Fibroblast of lung (primary cell): ENCODE measurements at regions not wholly inside any gene's neighbourhood (a gene's known extent, or its start where the extent isn't known, plus 50 kb on each side); places are given as distances from the start of the nearest gene placed in this dataset.

Experiments used
- EZH2 ChIP-seq: IDR thresholded peaks from 2 replicates; pipeline ENCODE4 v1.5.1; 2012; ENCODE audit warnings: low read length, control low read depth, mild to moderate bottlenecking; ENCODE audit errors: missing control alignments
- TF ChIP-seq, protein P1 (sequence below), 2 donors: IDR thresholded peaks in 1 of 2; conservative IDR thresholded peaks in 1 of 2; 1 replicate in 1 of 2; 2 replicates in 1 of 2; pipeline ENCODE4 v1.5.1; 2011 to 2012; ENCODE audit warnings: low read length in 2 of 2, control low read depth in 1 of 2, inconsistent platforms in 1 of 2, low read depth in 1 of 2, mild to moderate bottlenecking in 1 of 2

DNA sequence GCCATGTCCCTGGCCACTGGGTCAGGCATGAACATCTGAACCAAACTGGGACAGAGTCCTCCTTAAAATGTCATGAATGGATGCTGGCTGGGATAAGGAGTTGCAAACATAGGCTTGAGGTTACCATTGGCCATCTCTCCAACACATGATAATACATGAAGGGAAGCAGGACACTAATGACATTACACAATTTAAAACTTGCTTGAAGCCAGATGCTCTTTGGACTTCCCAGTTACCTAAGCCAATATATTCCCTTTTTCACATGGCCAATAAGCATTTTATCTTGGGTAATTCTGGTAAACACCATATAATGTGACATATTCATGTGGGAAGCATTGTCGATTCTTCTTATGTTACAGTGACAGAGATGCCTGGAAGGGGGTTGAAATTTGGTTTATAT, 148.0 kb upstream of the PLN start:
- TF ChIP-seq, protein P1, sequence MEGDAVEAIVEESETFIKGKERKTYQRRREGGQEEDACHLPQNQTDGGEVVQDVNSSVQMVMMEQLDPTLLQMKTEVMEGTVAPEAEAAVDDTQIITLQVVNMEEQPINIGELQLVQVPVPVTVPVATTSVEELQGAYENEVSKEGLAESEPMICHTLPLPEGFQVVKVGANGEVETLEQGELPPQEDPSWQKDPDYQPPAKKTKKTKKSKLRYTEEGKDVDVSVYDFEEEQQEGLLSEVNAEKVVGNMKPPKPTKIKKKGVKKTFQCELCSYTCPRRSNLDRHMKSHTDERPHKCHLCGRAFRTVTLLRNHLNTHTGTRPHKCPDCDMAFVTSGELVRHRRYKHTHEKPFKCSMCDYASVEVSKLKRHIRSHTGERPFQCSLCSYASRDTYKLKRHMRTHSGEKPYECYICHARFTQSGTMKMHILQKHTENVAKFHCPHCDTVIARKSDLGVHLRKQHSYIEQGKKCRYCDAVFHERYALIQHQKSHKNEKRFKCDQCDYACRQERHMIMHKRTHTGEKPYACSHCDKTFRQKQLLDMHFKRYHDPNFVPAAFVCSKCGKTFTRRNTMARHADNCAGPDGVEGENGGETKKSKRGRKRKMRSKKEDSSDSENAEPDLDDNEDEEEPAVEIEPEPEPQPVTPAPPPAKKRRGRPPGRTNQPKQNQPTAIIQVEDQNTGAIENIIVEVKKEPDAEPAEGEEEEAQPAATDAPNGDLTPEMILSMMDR (conservative IDR thresholded peaks at IDR 0.05 in 1 of 2, IDR thresholded peaks at IDR 0.05 in 1 of 2; ENCODE audit: low read depth in 1 of 2, low read length in 2 of 2), result no peak
- no peak for TF ChIP-seq EZH2
